Stimulated activated memory B cell treated with anti-CD40 and anti-IgM and Interleukin-4, amounts not matched to agents 10 μg/mL and 1 μg/mL and 100 μg/mL, for 72 hours (primary cell): ENCODE measurements at regions not wholly inside any gene's neighbourhood (a gene's known extent, or its start where the extent isn't known, plus 50 kb on each side); places are given as distances from the start of the nearest gene placed in this dataset.

Source experiments
- ATAC-seq: fragments of 150-1000 bp; cut with Tn5 transposase; 2 replicates; pipeline ENCODE4 v1.10.0; 2021
- H3K27ac Mint-ChIP-seq: one replicate; pipeline ENCODE4 v1.8.0; 2022; ENCODE audit warnings: mild to moderate bottlenecking, mixed read lengths
- H3K27me3 Mint-ChIP-seq: one replicate; pipeline ENCODE4 v1.8.0; 2022; ENCODE audit warnings: mixed read lengths
- H3K36me3 Mint-ChIP-seq: one replicate; pipeline ENCODE4 v1.8.0; 2022; ENCODE audit warnings: mixed read lengths
- H3K4me1 Mint-ChIP-seq: one replicate; pipeline ENCODE4 v1.8.0; 2022; ENCODE audit warnings: mixed read lengths
- H3K4me3 Mint-ChIP-seq: one replicate; pipeline ENCODE4 v1.8.0; 2022; ENCODE audit warnings: mild to moderate bottlenecking, moderate library complexity, mixed read lengths
- H3K9me3 Mint-ChIP-seq: one replicate; pipeline ENCODE4 v1.8.0; 2022; ENCODE audit warnings: mixed read lengths

- Mint-ChIP-seq H3K27me3 (peaks cover 45% of the 10 kb centered on the region), H3K4me3 (no peak overlapping the region), H3K36me3 (no peaks in the 10 kb centered on the region), H3K4me1 (peaks cover 12% of the 10 kb centered on the region), H3K27ac (no peak overlapping the region), H3K9me3 (no peaks in the 10 kb centered on the region)
- no peak for ATAC-seq
Measured at GRCh38 chr10:78969719-78970118, 99.0 kb upstream of the ZMIZ1 start.

DNA sequence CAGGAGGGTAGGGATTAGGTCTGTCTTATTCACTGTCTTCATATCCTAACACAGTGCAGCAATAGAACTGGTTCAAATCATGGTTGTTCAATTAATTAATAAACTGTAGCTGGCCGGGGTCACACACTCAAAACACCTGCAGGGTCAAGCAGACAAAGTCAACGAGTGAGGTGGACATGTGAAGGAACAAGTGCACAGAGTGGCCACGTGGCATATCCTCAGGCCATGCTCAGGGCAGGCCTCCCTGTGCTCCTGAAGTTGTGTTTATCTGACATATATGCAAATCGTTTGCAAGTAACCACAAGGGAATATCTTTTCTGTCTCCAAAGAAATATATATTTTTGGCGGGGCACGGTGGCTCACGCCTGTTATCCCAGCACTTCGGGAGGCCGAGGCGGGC, 98.5 kb upstream of the ZMIZ1 start:
- Mint-ChIP-seq H3K4me1 (peaks cover 17% of the 10 kb centered on the region), H3K36me3 (no peaks in the 10 kb centered on the region), H3K27ac (no peak overlapping the region), H3K4me3 (no peak overlapping the region), H3K27me3 (peaks cover 45% of the 10 kb centered on the region), H3K9me3 (no peaks in the 10 kb centered on the region)
- no peak for ATAC-seq

DNA sequence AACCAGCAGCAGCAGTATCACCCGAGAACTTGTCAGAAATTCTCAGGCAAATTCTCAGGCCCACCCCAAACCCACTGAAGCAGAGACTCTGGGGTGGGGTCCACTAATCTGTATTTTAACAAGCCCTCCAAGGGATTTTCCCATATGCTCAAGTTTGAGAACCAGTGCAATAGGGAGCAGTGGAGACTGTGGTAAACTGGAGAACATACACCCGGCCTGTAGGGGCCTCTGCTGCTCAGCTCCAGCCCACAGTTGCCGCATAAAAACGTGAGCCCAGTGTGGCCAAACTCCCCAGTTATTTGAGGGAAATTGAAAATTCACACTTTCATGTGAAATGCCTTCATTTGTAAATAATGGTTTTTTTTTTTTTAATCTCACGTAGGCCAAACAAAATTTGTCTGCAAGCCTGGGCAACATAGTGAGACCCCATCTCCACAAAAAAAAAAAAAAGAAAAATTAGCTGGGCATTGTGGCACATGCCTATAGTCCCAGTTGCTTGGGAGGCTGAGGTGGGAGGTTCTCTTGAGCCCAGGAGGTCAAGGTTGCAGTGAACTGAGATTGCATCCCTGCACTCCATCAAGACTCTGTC, 97.6 kb upstream of the ZMIZ1 start:
- Mint-ChIP-seq H3K4me3 (no peak overlapping the region), H3K27ac (no peak overlapping the region), H3K4me1 (peaks cover 17% of the 10 kb centered on the region), H3K9me3 (no peaks in the 10 kb centered on the region), H3K36me3 (no peaks in the 10 kb centered on the region), H3K27me3 (peaks cover 50% of the 10 kb centered on the region)
- ATAC-seq, result no peak

DNA sequence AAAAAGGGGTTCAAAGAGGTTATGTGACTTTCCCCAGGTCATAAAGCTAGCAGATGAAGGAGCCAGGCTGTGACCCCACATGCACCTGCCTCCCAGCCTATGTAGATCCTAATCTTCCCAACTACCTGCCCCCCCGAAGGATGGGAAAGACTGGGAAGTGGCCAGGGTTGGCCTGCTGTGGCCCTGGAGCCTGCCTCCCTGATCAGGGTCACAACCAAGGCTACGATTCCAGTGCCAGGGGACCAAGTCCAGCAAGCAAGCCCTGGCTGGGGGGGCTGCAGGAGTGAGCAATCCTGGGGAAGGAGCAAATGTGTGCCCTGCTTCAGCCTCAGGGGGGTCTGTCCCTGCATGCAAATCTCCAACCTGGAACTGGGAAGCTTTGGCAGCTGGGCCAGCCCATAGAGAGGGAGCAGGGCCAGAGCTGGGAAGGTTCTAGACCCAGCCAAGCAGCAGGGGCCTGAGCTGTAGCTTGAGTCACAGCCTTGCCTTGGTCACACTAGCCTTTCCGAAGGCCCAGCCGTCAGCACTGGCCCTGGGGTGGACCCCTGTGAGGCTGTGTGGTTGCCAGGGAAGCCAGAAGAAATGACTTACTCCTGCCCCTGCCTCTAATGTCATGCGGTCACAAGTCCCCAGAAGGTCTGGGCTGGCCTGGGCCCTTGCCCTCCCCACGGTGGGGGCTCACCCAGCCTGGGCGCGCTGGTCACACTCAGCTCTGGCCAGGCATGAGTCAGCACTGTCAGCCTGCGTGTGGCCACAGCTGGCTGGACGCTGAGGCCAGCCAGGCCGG, 96.4 kb upstream of the ZMIZ1 start:
- H3K4me1 Mint-ChIP-seq, result peaks cover 17% of the 10 kb centered on the region
- H3K27ac Mint-ChIP-seq, result no peak overlapping the region
- no peak for ATAC-seq
- no peaks in the 10 kb centered on the region for H3K36me3 Mint-ChIP-seq
- peaks cover 52% of the 10 kb centered on the region for H3K27me3 Mint-ChIP-seq
- H3K9me3 Mint-ChIP-seq, result no peaks in the 10 kb centered on the region
- H3K4me3 Mint-ChIP-seq, result peak overlapping the region; percentile 51

DNA sequence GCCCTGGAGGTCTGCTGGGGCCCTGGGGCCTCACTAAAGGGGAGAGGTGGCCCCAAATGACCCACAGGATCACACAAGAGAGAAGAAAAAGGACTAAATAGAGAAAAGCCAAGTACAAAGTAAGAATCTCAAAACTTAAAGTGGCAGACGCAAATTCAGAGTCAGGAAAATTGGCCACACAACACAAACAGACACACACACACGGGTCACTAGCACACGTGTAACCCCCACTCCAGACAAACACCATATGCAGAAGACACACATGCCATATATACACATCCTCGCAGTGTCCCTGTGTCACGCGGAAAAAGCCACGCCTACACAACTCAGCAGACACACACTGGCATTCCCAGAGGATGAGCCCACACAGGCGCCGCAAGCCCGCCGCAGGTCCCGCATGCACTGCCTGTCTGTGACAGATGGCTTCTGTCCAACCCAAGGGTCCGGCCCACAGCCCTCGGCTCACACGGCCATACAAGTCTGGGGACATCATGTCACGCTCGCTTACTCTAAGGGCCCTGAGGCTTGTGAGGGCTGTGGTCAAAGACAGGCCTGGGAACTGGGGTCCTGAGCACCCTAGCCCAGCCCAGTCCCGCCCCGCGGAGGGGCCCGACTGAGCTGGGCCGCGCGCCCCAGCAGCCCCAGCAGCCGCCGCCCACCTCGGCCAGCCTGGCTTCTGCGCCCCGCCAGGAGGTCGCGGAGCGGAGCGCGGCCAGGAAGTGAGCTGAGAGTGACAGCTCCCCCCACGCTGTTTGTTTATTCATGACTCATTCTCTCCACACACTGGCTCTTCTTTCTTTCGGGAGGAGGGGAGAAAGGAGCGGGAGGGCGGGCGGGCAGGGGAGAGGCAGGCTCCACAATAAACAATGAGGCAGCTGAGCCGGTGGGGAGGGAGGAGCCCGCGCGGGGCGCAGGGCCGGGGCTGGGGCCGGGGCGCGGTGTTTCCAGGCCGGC, 95.5 kb upstream of the ZMIZ1 start:
- H3K4me1 Mint-ChIP-seq, result peaks cover 17% of the 10 kb centered on the region
- no peaks in the 10 kb centered on the region for H3K36me3 Mint-ChIP-seq
- H3K9me3 Mint-ChIP-seq, result no peaks in the 10 kb centered on the region
- H3K27me3 Mint-ChIP-seq, result peaks cover 52% of the 10 kb centered on the region
- peak; percentile 80 for ATAC-seq
- peak overlapping the region; percentile 51 for H3K4me3 Mint-ChIP-seq
- no peak overlapping the region for H3K27ac Mint-ChIP-seq

DNA sequence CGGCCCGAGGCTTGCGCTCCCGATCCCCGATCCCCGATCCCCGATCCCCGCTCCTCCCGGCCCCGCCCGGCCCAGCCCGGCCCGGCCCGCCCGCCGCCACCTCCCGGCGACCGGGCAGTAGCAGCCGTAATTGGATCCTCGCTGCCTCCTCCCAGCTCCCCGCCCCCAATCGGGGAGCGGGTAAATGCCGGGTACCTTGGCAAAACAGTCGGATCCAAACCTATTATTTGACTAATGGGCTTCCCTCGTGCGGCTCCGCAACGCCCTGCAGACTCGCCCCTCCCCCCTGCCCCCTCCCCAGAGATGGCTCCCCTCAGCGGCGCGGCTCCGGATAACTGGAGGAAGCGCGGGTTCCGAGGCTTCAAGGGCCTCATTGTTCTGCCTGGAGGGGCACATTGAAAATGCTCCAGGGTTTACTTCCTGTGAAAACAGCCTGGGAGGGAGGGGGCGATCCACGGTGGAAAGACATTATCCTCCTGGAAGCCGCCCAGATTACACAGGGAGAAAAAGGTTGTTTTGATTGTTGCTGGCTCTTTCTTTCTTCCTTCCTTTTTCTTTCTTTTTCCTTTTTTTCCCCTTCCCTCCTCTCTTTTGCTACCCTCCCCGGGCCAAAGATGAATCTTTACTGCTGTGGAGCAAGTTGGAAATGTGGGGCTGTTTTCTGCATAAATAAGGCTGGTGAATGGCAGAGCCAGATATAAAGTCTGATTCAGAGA, 94.7 kb upstream of the ZMIZ1 start:
- Mint-ChIP-seq H3K9me3 (no peaks in the 10 kb centered on the region), H3K27ac (peak overlapping the region; percentile 91), H3K27me3 (peaks cover 51% of the 10 kb centered on the region), H3K36me3 (no peaks in the 10 kb centered on the region), H3K4me3 (peak overlapping the region; percentile 93), H3K4me1 (peaks cover 17% of the 10 kb centered on the region)
- peak; percentile 29 for ATAC-seq

DNA sequence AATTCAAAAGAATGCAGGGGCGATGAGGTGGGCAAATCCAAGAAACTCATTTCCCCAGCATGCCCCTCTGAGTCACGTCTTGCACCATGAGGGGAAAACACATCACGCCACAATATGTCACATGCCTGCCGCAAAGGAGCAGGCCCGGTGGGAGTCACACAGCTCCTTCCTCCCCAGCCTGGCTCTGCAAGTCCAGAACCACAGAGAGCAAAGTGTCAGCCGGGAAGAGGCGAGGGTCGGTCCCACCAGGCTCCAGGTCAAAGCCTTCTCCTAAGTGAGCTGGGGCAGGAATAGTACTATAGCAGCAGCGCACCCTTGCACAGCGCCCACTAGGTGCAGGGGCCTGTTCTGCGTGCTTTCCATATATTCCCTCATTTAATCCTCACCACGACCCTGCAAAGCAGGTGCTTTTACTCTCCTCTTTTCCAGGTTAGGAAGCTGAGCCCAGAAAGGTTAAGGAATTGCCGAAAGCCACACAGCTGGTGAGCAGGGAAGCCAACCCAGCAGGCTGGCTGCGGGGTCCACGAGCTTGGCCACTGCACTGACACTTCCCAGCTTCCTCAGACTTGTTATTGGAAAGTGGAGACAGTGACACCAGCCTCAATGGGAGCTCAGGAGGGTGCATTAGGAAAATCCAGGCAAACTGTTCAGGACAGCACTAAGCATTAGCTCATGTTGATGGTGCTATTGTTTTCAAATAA, 94.0 kb upstream of the ZMIZ1 start:
- Mint-ChIP-seq H3K27ac (peak overlapping the region; percentile 91), H3K27me3 (peaks cover 53% of the 10 kb centered on the region), H3K4me1 (peaks cover 17% of the 10 kb centered on the region), H3K4me3 (peak overlapping the region; percentile 93), H3K36me3 (no peaks in the 10 kb centered on the region), H3K9me3 (no peaks in the 10 kb centered on the region)
- peak; percentile 42 for ATAC-seq

GRCh38 chr10:78975926-78976325, 92.8 kb upstream of the ZMIZ1 start:
- Mint-ChIP-seq H3K4me3 (no peak overlapping the region), H3K27ac (no peak overlapping the region), H3K4me1 (peaks cover 17% of the 10 kb centered on the region), H3K27me3 (peaks cover 63% of the 10 kb centered on the region), H3K9me3 (no peaks in the 10 kb centered on the region), H3K36me3 (no peaks in the 10 kb centered on the region)
- ATAC-seq, result no peak

- Mint-ChIP-seq H3K27me3 (peaks cover 72% of the 10 kb centered on the region), H3K27ac (peak overlapping the region; percentile 25), H3K4me3 (no peak overlapping the region), H3K9me3 (no peaks in the 10 kb centered on the region), H3K36me3 (no peaks in the 10 kb centered on the region), H3K4me1 (peaks cover 27% of the 10 kb centered on the region)
- ATAC-seq, result no peak
Measured at GRCh38 chr10:78976825-78977755, 91.7 kb upstream of the ZMIZ1 start.

DNA sequence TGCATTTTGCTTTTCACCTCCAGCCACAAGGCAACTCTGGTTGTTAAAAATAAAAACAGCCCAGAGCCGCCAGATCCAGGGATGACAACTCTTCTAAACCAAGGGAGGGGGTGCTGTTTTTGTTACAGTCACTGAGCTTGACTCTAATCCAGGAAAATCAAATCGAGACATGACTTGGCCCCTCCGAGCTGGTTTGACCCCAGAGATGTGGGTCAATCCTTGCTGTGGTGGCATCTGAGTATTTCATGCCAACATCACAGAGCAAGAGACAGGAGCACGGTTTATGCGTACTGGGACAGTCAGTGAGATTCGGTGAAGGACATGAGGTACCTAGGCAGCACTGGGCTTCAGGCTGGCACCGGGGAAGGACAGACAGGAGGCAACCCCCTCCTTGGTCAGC, 88.8 kb upstream of the ZMIZ1 start:
- peaks cover 64% of the 10 kb centered on the region for H3K27me3 Mint-ChIP-seq
- no peaks in the 10 kb centered on the region for H3K36me3 Mint-ChIP-seq
- no peak overlapping the region for H3K4me3 Mint-ChIP-seq
- no peaks in the 10 kb centered on the region for H3K9me3 Mint-ChIP-seq
- no peak for ATAC-seq
- H3K27ac Mint-ChIP-seq, result no peak overlapping the region
- peaks cover 12% of the 10 kb centered on the region for H3K4me1 Mint-ChIP-seq

DNA sequence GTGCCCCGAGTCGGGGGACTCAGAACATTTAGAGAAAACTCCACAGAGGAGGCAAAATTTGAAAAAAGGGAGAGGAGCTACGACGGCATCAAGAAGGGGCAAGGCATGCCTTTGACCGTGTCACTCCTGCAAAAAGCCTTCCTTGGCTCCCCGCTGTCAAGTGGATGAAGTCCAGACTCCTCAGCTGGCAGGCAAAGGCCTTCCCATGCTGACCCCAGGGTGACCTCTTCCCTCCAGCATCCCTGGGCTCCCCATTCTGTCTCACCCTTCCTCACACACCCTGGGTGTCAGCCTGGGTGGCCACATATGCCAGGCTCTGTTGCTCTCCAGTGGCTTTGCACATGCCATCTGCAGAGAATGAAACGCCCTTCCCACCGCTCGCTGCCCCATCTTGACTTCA, 88.4 kb upstream of the ZMIZ1 start:
- H3K4me1 Mint-ChIP-seq, result peaks cover 10% of the 10 kb centered on the region
- H3K27me3 Mint-ChIP-seq, result peaks cover 64% of the 10 kb centered on the region
- H3K4me3 Mint-ChIP-seq, result no peak overlapping the region
- no peak overlapping the region for H3K27ac Mint-ChIP-seq
- no peaks in the 10 kb centered on the region for H3K36me3 Mint-ChIP-seq
- H3K9me3 Mint-ChIP-seq, result no peaks in the 10 kb centered on the region
- no peak for ATAC-seq

DNA sequence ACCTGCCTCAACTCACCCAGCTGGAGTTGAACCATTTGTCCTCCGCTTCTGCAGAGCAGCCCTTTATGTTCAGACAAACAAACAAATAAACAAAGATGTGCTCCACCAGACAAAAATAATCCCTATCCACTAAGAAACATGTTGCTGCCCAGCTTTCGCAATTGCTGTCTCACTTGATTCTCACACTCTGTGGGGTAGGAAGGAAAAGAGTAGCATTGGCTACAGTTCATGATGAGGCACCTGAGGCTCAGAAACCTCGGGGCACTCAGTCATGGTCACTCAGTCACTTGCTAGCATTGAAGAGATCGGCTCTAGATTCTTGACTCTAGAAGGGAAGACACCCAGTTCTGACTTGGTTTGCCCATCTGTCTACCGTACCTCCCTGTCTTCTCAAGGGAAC, 88.0 kb upstream of the ZMIZ1 start:
- H3K27me3 Mint-ChIP-seq, result peaks cover 64% of the 10 kb centered on the region
- no peak overlapping the region for H3K4me3 Mint-ChIP-seq
- H3K9me3 Mint-ChIP-seq, result no peaks in the 10 kb centered on the region
- no peaks in the 10 kb centered on the region for H3K36me3 Mint-ChIP-seq
- H3K27ac Mint-ChIP-seq, result no peak overlapping the region
- ATAC-seq, result no peak
- H3K4me1 Mint-ChIP-seq, result peaks cover 10% of the 10 kb centered on the region

DNA sequence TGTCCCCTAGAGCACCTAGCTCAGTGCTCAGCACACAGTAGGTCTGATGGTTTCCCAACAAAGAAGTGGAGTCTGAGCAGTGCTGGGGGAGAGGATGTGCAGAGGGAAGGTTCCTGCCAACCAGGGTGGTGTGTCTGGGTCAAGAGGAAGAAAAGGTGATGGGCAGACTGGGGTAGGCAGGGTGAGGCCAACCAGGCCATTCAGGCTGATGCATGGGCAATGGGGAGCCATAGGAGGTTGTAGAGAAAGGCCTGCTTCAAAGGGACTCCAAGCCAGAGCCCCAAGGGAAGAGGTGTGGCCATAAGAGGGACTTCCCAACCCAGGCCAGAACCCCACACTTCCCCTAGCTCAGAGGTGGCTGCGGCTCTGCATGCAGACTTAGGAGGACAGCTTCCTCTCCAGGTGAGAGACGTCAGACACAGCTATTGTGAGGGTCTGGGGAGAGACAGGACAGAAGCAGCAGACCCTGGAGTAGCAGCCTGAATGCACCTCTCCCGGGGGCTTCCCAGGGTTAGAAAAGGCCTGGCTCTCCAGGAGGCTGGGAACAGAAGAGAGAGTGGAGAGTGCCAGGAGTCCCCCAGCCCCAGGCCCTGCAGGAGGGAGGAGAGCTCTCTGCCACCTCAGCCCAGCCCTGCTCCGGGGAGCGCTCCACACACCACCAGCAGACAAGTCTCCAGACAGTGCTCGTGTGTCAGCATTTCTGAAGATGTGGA, 87.4 kb upstream of the ZMIZ1 start:
- Mint-ChIP-seq H3K4me3 (no peak overlapping the region), H3K27ac (peak overlapping the region; percentile 25), H3K36me3 (no peaks in the 10 kb centered on the region), H3K4me1 (peaks cover 10% of the 10 kb centered on the region), H3K27me3 (peaks cover 64% of the 10 kb centered on the region), H3K9me3 (no peaks in the 10 kb centered on the region)
- ATAC-seq, result peak; percentile 78
